ENCODE measurements at regions not wholly inside any gene's neighbourhood (a gene's known extent, or its start where the extent isn't known, plus 50 kb on each side); places are given as distances from the start of the nearest gene placed in this dataset.

DNA sequence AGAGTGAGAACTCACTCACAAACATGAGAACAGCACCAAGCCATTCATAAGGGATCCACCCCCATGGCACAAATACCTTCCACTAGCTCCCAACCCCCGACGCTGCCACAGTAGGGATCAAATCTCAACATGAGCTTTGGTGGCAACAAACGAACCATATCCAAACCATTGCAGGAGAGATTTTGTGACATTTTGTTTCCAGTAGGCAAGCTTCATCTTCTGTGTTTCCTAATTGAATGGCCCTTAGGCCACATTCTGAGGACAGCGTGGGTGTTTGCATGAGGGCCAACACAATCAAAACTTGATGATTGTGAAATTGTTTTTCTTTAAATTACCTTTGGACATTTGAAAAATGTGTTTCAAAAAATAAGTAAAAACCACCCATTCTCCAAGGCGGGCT is 102.6 kb upstream of the LNX1 start:
- TF ChIP-seq, protein P1, sequence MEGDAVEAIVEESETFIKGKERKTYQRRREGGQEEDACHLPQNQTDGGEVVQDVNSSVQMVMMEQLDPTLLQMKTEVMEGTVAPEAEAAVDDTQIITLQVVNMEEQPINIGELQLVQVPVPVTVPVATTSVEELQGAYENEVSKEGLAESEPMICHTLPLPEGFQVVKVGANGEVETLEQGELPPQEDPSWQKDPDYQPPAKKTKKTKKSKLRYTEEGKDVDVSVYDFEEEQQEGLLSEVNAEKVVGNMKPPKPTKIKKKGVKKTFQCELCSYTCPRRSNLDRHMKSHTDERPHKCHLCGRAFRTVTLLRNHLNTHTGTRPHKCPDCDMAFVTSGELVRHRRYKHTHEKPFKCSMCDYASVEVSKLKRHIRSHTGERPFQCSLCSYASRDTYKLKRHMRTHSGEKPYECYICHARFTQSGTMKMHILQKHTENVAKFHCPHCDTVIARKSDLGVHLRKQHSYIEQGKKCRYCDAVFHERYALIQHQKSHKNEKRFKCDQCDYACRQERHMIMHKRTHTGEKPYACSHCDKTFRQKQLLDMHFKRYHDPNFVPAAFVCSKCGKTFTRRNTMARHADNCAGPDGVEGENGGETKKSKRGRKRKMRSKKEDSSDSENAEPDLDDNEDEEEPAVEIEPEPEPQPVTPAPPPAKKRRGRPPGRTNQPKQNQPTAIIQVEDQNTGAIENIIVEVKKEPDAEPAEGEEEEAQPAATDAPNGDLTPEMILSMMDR (IDR thresholded peaks at IDR 0.05 in 4 of 5, conservative IDR thresholded peaks at IDR 0.05 in 1 of 5), result no peak
- TF ChIP-seq POLR2A (IDR thresholded peaks at IDR 0.05), result no peak

All from gastrocnemius medialis (tissue), 4 donors.